GM21619 (cell line): ENCODE measurements at regions not wholly inside any gene's neighbourhood (a gene's known extent, or its start where the extent isn't known, plus 50 kb on each side); places are given as distances from the start of the nearest gene placed in this dataset.

Experiments used
- ATAC-seq: cut with Tn5 transposase; IDR thresholded peaks from one replicate; pipeline ENCODE4 v1.9.1; 2021; ENCODE audit not compliant: unreplicated experiment

- ATAC-seq, result no peak
These were observed 113.1 kb upstream of the SLC45A1 start for GRCh38 chr1:8204826-8205225.

GRCh38 chr1:8203551-8203950 lies 114.4 kb upstream of the SLC45A1 start:
- no peak for ATAC-seq

GRCh38 chr1:8203056-8203455 lies 114.9 kb upstream of the SLC45A1 start:
- ATAC-seq, result no peak

- ATAC-seq, result no peak
These were observed 115.6 kb upstream of the SLC45A1 start for GRCh38 chr1:8202182-8202905.

- ATAC-seq, result no peak
These were observed 116.5 kb upstream of the SLC45A1 start for GRCh38 chr1:8201331-8201861.

GRCh38 chr1:8200317-8201115 lies 117.4 kb upstream of the SLC45A1 start:
- no peak for ATAC-seq

- no peak for ATAC-seq
These were observed 119.4 kb upstream of the SLC45A1 start for GRCh38 chr1:8198522-8198921.

GRCh38 chr1:8197493-8198282 lies 120.2 kb upstream of the SLC45A1 start:
- ATAC-seq, result no peak

GRCh38 chr1:8194481-8195227 lies 123.3 kb upstream of the SLC45A1 start:
- no peak for ATAC-seq

- no peak for ATAC-seq
These were observed 124.0 kb upstream of the SLC45A1 start for GRCh38 chr1:8193840-8194406.

GRCh38 chr1:8191474-8191873 lies 126.4 kb upstream of the SLC45A1 start:
- ATAC-seq, result no peak

GRCh38 chr1:8189931-8190483 lies 127.9 kb upstream of the SLC45A1 start:
- no peak for ATAC-seq

- ATAC-seq, result no peak
These were observed 132.5 kb upstream of the SLC45A1 start for GRCh38 chr1:8185400-8185799.

GRCh38 chr1:8184301-8184700 lies 133.6 kb upstream of the SLC45A1 start:
- no peak for ATAC-seq

- ATAC-seq, result no peak
These were observed 135.7 kb upstream of the SLC45A1 start for GRCh38 chr1:8182034-8182761.

GRCh38 chr1:8179132-8179793 lies 138.7 kb upstream of the SLC45A1 start:
- ATAC-seq, result no peak

GRCh38 chr1:8176279-8176678 lies 141.6 kb upstream of the SLC45A1 start:
- ATAC-seq, result no peak

- ATAC-seq, result no peak
These were observed 143.1 kb upstream of the SLC45A1 start for GRCh38 chr1:8174807-8175206.
